SK-N-SH treated with all-trans-retinoic acid at 6 μM for 48 hours (cell line): ENCODE measurements at regions not wholly inside any gene's neighbourhood (a gene's known extent, or its start where the extent isn't known, plus 50 kb on each side); places are given as distances from the start of the nearest gene placed in this dataset.

Experiments used
- CREB5 ChIP-seq: fragments of 250-450 bp; sonication (Bioruptor Pico); IDR thresholded peaks from 2 replicates; pipeline ENCODE4 v1.5.1; 2020; ENCODE audit warnings: low read depth, mild to moderate bottlenecking, moderate library complexity
- PATZ1 ChIP-seq: fragments of 250-450 bp; sonication (Bioruptor Pico); IDR thresholded peaks from 2 replicates; pipeline ENCODE4 v1.8.0; 2020; ENCODE audit warnings: mild to moderate bottlenecking, moderate library complexity, borderline replicate concordance
- TOX ChIP-seq: fragments of 250-450 bp; sonication (Bioruptor Pico); IDR thresholded peaks from 2 replicates; pipeline ENCODE4 v1.8.0; 2021; ENCODE audit warnings: mild to moderate bottlenecking, moderate library complexity, borderline replicate concordance

- TF ChIP-seq CREB5 (CRISPR knock-in tag) (no peak), PATZ1 (CRISPR knock-in tag) (no peak), TOX (CRISPR knock-in tag) (no peak)
Measured at GRCh38 chr6:44675449-44675848, 287.9 kb downstream of the CDC5L start.
